ENCODE measurements at regions not wholly inside any gene's neighbourhood (a gene's known extent, or its start where the extent isn't known, plus 50 kb on each side); places are given as distances from the start of the nearest gene placed in this dataset.
A peak's percentile ranks its signal among the peaks of the same experiment; 100 is the strongest.

- peaks cover 0 to 3% (median 0%) of the 10 kb centered on the region in 9 donors for H3K4me1 ChIP-seq
- TF ChIP-seq CTCF (IDR thresholded peaks at IDR 0.05): no peak
- intact Hi-C loops (cut with DNase I): loop anchor here in 6 of 10 donors (5.0 to 10.0 kb wide), 3 partner anchors 45 to 50 kb away; no protein-coding TSS in a partner anchor
- no peak overlapping the region for H3K4me3 ChIP-seq
- no peaks in the 10 kb centered on the region for H3K36me3 ChIP-seq
- no peak overlapping the region for H3K27ac ChIP-seq
- WGBS, 2 donors: 97 to 98% methylated on average over 1 of the region's 1 CpG
- H3K27me3 ChIP-seq: no peaks in the 10 kb centered on the region
- ATAC-seq (no peak), DNase-seq (no peak)
- no peaks in the 10 kb centered on the region for H3K9me3 ChIP-seq
Observed at GRCh38 chr3:152522036-152522435, 253.3 kb downstream of the MBNL1 start.

DNA sequence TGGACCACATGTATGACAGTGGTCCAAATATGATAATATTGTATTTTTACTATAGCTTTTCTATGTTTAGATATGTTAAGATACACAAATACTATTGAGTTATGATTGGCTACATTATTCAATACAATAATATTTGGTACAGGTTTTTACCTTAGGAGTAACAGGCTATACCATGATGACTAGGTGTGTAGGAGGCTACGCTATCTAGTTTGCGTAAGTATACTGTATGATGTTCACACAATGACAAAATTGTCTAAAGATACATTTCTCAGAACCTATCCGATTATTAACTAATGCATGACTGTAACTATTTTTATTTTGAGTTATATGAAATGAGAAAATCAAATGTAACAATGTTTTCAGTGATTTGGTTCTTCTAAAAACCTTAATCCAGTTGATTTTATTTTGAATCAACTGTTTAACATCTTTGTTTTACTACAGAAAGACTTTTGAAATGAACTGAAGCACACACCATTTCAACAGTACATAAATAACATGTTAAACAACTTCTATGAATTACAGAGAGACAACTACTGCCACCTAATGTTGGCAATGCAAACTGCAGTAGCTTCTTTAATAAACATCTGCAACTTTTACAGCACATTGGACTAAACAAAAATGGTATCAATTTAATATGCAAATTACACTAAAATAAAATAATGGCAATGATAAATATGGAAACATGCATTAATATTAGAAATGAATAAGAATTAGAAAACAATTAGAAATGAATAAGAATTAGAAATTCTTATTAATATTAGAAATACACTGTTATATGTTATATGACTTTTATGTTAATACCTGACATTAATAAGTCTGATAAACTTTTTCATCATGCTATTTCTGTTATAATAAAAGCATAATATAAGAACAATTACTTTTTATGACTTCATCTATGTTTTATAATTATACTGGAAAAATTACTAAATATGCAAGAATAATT, 255.7 kb downstream of the MBNL1 start:
- Histone ChIP-seq H3K36me3 (no peaks in the 10 kb centered on the region), H3K27me3 (no peaks in the 10 kb centered on the region), H3K4me3 (no peak overlapping the region), H3K9me3 (no peaks in the 10 kb centered on the region), H3K4me1 (peaks cover 0 to 3% (median 0%) of the 10 kb centered on the region in 9 donors), H3K27ac (no peak overlapping the region)
- intact Hi-C loops (cut with DNase I): loop anchor here in 6 of 10 donors (5.0 to 10.0 kb wide), 4 partner anchors 47 to 52 kb away; no protein-coding TSS in a partner anchor
- peak; percentile 60 to 92 (median 86) for TF ChIP-seq CTCF (IDR thresholded peaks at IDR 0.05)
- DNase-seq (peak in 1 of 2 donors; percentile 59), ATAC-seq (no peak)
- 65 to 67% methylated on average over 3 of the region's 3 CpGs for WGBS, 2 donors

DNA sequence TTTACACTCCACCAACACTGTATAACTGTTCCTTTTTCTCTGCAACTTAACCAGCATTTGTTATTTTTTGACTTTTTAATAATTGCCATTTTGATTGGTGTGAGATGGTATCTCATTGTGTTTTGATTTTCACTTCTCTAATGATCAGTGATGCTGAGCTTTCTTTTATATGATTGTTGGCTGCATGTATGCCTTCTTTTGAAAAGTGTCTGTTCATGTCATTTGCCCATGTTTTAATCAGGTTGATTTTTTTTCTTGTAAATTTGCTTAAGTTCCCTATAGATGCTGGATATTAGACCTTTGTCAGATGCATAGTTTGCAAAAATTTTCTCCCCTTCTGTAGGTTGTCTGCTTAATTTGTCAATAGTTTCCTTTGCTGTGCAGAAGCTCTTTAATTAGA, 263.0 kb downstream of the MBNL1 start:
- intact Hi-C loops (cut with DNase I): no loop called here
- no peaks in the 10 kb centered on the region for H3K36me3 ChIP-seq
- H3K4me3 ChIP-seq: no peak overlapping the region
- H3K9me3 ChIP-seq: peaks cover 0 to 27% (median 8%) of the 10 kb centered on the region in 11 donors
- TF ChIP-seq CTCF (IDR thresholded peaks at IDR 0.05): no peak
- H3K27me3 ChIP-seq: no peaks in the 10 kb centered on the region
- DNase-seq (no peak), ATAC-seq (no peak)
- H3K4me1 ChIP-seq: no peaks in the 10 kb centered on the region
- no peak overlapping the region for H3K27ac ChIP-seq

DNA sequence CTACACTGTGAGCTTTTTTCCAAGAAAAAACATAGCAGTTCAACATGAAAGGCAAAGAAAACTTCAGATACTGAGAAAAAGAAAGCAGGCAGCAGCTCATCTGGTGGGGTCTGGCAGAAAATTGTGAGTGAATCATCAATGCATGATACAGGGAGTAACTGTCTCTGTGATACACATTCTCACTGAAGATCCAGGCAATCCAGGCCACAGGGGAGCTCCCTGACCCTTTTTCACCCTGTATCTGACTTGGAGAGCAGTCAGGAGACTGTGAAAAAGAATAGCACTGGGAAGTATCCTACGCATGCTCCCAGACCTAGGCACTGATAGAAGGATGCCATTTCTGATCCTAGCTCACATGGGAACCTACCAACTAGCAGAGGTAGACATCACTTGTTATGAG, 269.8 kb downstream of the MBNL1 start:
- TF ChIP-seq CTCF (IDR thresholded peaks at IDR 0.05): no peak
- 90 to 98% methylated on average over 1 of the region's 1 CpG for WGBS, 2 donors
- Histone ChIP-seq H3K4me1 (no peaks in the 10 kb centered on the region), H3K27ac (no peak overlapping the region), H3K4me3 (no peak overlapping the region), H3K27me3 (no peaks in the 10 kb centered on the region), H3K36me3 (no peaks in the 10 kb centered on the region), H3K9me3 (peaks cover 0 to 28% (median 8%) of the 10 kb centered on the region in 11 donors)
- ATAC-seq (no peak), DNase-seq (no peak)
- intact Hi-C loops (cut with DNase I): no loop called here
